MM.1S (cell line): ENCODE measurements at regions not wholly inside any gene's neighbourhood (a gene's known extent, or its start where the extent isn't known, plus 50 kb on each side); places are given as distances from the start of the nearest gene placed in this dataset.

Experiments used
- DNase-seq: peaks from one replicate; pipeline ENCODE4 v3.0.0-alpha.2; 2015
- H2AFZ ChIP-seq: fragments of 300-600 bp; sonication (generic); 2 replicates; pipeline ENCODE4 v1.6.0; 2016; ENCODE audit warnings: antibody characterized with exemption, low read length
- H3F3A ChIP-seq: fragments of 300-600 bp; sonication (generic); 2 replicates; pipeline ENCODE4 v1.6.1; 2016; ENCODE audit warnings: mild to moderate bottlenecking, antibody characterized with exemption, low read length, moderate library complexity, mixed read lengths; ENCODE audit not compliant: insufficient read depth
- H3K27ac ChIP-seq: fragments of 300-600 bp; sonication (generic); 2 replicates; pipeline ENCODE4 v1.5.1; 2016; ENCODE audit warnings: mild to moderate bottlenecking, low read length
- H3K27me3 ChIP-seq: fragments of 300-600 bp; sonication (generic); replicated peaks from 2 replicates; pipeline ENCODE4 v1.6.0; 2016; ENCODE audit warnings: low read length; ENCODE audit not compliant: insufficient read depth
- H3K36me3 ChIP-seq: fragments of 300-600 bp; sonication (generic); replicated peaks from 2 replicates; pipeline ENCODE4 v1.6.1; 2016; ENCODE audit warnings: mild to moderate bottlenecking, low read length, mixed read lengths; ENCODE audit not compliant: insufficient read depth
- H3K4me1 ChIP-seq: fragments of 300-600 bp; sonication (generic); 2 replicates; pipeline ENCODE4 v1.6.1; 2016; ENCODE audit warnings: low read length, mixed read lengths
- H3K4me2 ChIP-seq: fragments of 300-600 bp; sonication (generic); 2 replicates; pipeline ENCODE4 v1.6.0; 2016; ENCODE audit warnings: low read depth, low read length
- H3K4me3 ChIP-seq: fragments of 300-600 bp; sonication (generic); 2 replicates; pipeline ENCODE4 v1.5.1; 2016; ENCODE audit warnings: low read length, mixed read lengths
- H3K79me2 ChIP-seq: fragments of 300-600 bp; sonication (generic); 2 replicates; pipeline ENCODE4 v1.6.1; 2016; ENCODE audit warnings: mixed run types, low read length, mixed read lengths
- H3K9ac ChIP-seq: fragments of 300-600 bp; sonication (generic); 2 replicates; pipeline ENCODE4 v1.6.1; 2016; ENCODE audit warnings: low read length, mixed read lengths
- H3K9me2 ChIP-seq: fragments of 300-600 bp; sonication (generic); replicated peaks from 2 replicates; pipeline ENCODE4 v1.6.1; 2016; ENCODE audit warnings: mild to moderate bottlenecking, low read length, mixed read lengths; ENCODE audit not compliant: insufficient read depth
- H3K9me3 ChIP-seq: fragments of 300-600 bp; sonication (generic); replicated peaks from 2 replicates; pipeline ENCODE4 v1.6.1; 2016; ENCODE audit warnings: mild to moderate bottlenecking, low read length, mixed read lengths; ENCODE audit not compliant: insufficient read depth
- H4K20me1 ChIP-seq: fragments of 300-600 bp; sonication (generic); 2 replicates; pipeline ENCODE4 v1.6.1; 2016; ENCODE audit warnings: mild to moderate bottlenecking, low read length, moderate library complexity, mixed read lengths; ENCODE audit not compliant: insufficient read depth
- EZH2 ChIP-seq: fragments of 300-600 bp; sonication (generic); optimal IDR thresholded peaks from 2 replicates; pipeline ENCODE3; 2017; ENCODE audit warnings: low read depth, mild to moderate bottlenecking, antibody characterized with exemption, low read length, mixed read lengths
- EZH2phosphoT487 ChIP-seq: fragments of 300-600 bp; sonication (generic); IDR thresholded peaks from 2 replicates; pipeline ENCODE4 v1.6.1; 2018; ENCODE audit warnings: antibody characterized with exemption, low read length
- TF ChIP-seq, protein P1 (sequence below): fragments of 300-600 bp; sonication (generic); IDR thresholded peaks from 2 replicates; pipeline ENCODE4 v1.5.1; 2016; ENCODE audit warnings: antibody characterized with exemption, low read length, mixed read lengths

DNA sequence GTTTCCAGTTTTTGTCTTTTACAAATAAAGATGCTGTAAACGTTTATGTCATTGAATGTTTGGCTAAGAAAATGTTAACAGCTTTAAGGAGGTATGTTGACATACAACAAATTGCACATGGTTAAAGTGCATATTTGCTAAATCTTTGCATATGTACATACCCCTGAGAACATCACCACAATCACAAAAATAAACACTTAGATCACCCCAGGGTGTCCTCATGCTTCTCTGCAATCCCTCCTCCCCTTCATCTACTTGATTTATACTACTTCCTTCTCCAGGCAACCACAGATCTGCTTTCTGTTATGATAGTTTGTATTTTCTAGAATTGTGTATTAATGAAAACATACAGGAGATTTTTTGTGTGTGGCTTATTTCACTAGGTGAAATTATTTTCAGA lies 209.5 kb downstream of the GLRX3 start:
- DNase-seq = no peak
- H3K27ac ChIP-seq = no peak overlapping the region
- H3K9me3 ChIP-seq = no peaks in the 10 kb centered on the region

GRCh38 chr10:130350996-130351395 lies 214.8 kb downstream of the GLRX3 start:
- Histone ChIP-seq H3K4me2 (no peak overlapping the region), H3K27me3 (no peaks in the 10 kb centered on the region), H3K27ac (no peak overlapping the region), H3K79me2 (no peaks in the 10 kb centered on the region), H2AFZ (no peak overlapping the region), H3K36me3 (no peaks in the 10 kb centered on the region), H3K9me2 (no peaks in the 10 kb centered on the region), H3K9me3 (no peaks in the 10 kb centered on the region), H3K9ac (no peak overlapping the region), H3F3A (no peaks in the 10 kb centered on the region), H3K4me3 (no peak overlapping the region), H4K20me1 (no peaks in the 10 kb centered on the region), H3K4me1 (no peaks in the 10 kb centered on the region)
- TF ChIP-seq, protein P1, sequence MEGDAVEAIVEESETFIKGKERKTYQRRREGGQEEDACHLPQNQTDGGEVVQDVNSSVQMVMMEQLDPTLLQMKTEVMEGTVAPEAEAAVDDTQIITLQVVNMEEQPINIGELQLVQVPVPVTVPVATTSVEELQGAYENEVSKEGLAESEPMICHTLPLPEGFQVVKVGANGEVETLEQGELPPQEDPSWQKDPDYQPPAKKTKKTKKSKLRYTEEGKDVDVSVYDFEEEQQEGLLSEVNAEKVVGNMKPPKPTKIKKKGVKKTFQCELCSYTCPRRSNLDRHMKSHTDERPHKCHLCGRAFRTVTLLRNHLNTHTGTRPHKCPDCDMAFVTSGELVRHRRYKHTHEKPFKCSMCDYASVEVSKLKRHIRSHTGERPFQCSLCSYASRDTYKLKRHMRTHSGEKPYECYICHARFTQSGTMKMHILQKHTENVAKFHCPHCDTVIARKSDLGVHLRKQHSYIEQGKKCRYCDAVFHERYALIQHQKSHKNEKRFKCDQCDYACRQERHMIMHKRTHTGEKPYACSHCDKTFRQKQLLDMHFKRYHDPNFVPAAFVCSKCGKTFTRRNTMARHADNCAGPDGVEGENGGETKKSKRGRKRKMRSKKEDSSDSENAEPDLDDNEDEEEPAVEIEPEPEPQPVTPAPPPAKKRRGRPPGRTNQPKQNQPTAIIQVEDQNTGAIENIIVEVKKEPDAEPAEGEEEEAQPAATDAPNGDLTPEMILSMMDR = no peak
- no peak for TF ChIP-seq EZH2phosphoT487
- TF ChIP-seq EZH2 = no peak
- DNase-seq = no peak

More for the DNA sequence above, 209.5 kb downstream of the GLRX3 start:
- no peak overlapping the region for H3K4me3 ChIP-seq
- no peak overlapping the region for H3K9ac ChIP-seq
- H3K79me2 ChIP-seq = no peaks in the 10 kb centered on the region
- TF ChIP-seq, protein P1 = no peak
- TF ChIP-seq EZH2 = no peak
- no peak for TF ChIP-seq EZH2phosphoT487
- H3K9me2 ChIP-seq = no peaks in the 10 kb centered on the region
- no peaks in the 10 kb centered on the region for H3K36me3 ChIP-seq
- H3K4me2 ChIP-seq = no peak overlapping the region
- no peak overlapping the region for H2AFZ ChIP-seq
- H3K27me3 ChIP-seq = no peaks in the 10 kb centered on the region
- no peaks in the 10 kb centered on the region for H4K20me1 ChIP-seq
- no peaks in the 10 kb centered on the region for H3F3A ChIP-seq
- no peaks in the 10 kb centered on the region for H3K4me1 ChIP-seq

DNA sequence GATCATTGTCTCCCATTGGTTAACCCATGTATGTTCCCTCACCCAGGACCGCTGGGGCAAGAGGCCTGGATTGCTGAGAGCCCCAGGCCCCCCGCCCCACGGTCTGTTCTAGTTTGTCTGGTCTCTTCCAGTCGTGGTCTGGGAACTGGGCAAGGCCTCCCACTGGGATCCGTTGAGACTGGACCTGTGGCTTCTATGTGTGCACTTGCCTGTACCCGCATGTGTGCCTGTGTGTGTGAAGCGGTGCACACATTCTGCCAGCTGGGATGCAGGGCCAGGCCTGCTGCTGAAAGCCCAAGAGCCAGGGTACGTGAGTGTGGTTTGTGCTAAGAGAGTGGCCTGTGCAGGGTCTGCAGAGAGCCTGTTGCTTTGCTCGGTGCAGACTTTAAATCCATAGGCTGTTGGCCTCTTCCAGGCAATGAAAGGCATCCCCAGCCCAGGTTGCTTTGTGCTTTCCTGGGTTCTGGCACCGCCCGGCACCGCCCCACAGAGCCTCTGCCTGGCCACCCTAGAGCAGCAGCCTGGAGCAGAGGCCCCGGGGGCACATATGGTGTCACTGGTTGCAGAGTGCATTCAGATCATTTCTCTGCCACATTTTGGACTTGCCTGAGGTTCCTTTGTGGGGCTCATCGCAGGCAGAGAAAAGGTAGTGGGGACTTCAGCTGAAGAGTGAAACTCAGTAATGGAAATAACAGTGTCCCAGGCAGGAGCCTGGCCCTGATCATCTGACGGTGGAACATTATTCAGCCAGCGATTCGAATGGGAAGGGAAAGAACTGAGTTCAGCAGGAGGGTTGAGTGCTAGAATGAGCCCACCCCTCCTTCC lies 215.5 kb downstream of the GLRX3 start:
- no peaks in the 10 kb centered on the region for H3K4me1 ChIP-seq
- no peaks in the 10 kb centered on the region for H3K9me2 ChIP-seq
- H3K27ac ChIP-seq = no peak overlapping the region
- TF ChIP-seq EZH2phosphoT487 (no peak), EZH2 (no peak)
- TF ChIP-seq, protein P1 = no peak
- H2AFZ ChIP-seq = no peak overlapping the region
- H4K20me1 ChIP-seq = no peaks in the 10 kb centered on the region
- no peaks in the 10 kb centered on the region for H3K79me2 ChIP-seq
- no peak for DNase-seq
- no peaks in the 10 kb centered on the region for H3F3A ChIP-seq
- H3K4me3 ChIP-seq = no peak overlapping the region
- H3K27me3 ChIP-seq = no peaks in the 10 kb centered on the region
- H3K36me3 ChIP-seq = no peaks in the 10 kb centered on the region
- H3K9ac ChIP-seq = no peak overlapping the region
- H3K9me3 ChIP-seq = no peaks in the 10 kb centered on the region
- H3K4me2 ChIP-seq = no peak overlapping the region
